T-cell (primary cell): ENCODE measurements at regions not wholly inside any gene's neighbourhood (a gene's known extent, or its start where the extent isn't known, plus 50 kb on each side); places are given as distances from the start of the nearest gene placed in this dataset.
"Not testable (repeated sequence)": the region's sequence is repeated elsewhere in the genome, so short reads cannot be mapped to it uniquely, and the experiment has no call there.

Experiments used
- ATAC-seq, 4 experiments: fragments of 200-7000 bp in 3 of 4; fragments of 150-1000 bp in 1 of 4; cut with Tn5 transposase; replicated peaks in 1 of 4; 1 replicate in 3 of 4; 2 replicates in 1 of 4; pipeline ENCODE4 v1.10.0; 2021; ENCODE audit warnings: moderate library complexity in 3 of 4, mild to moderate bottlenecking in 2 of 4, moderate number of reproducible peaks in 1 of 4
- CTCF ChIA-PET, 2 donors: fragments of 300-600 bp; sonication (Branson Sonifier 250); formaldehyde crosslinking; loops; one replicate each; lab custom pipeline; 2022; ENCODE audit warnings: antibody characterized with exemption in 2 of 2; lab: Charles Lee
- POLR2A ChIA-PET, 2 donors: fragments of 300-600 bp; sonication (Branson Sonifier 250); formaldehyde crosslinking; loops; one replicate each; lab custom pipeline; 2022; ENCODE audit warnings: antibody characterized with exemption in 2 of 2; lab: Charles Lee
- DNase-seq, 35 experiments: peaks; one replicate each; pipeline versions ENCODE4 v3.0.0 to v3.0.0-alpha.2; 2013 to 2023
- H3K27ac ChIP-seq: one replicate; pipeline ENCODE4 v1.5.1; 2013; ENCODE audit warnings: low read length
- H3K27me3 ChIP-seq, 2 experiments: replicated peaks in 1 of 2; 1 replicate in 1 of 2; 2 replicates in 1 of 2; pipeline versions ENCODE4 v1.6.1 to v1.7.0; 2013; ENCODE audit warnings: low read length in 1 of 2, mixed read lengths in 1 of 2; ENCODE audit not compliant: control insufficient read depth in 2 of 2, insufficient read depth in 2 of 2; ENCODE audit errors: extremely low read depth in 1 of 2
- H3K36me3 ChIP-seq, 2 donors: 1 replicate in 1 of 2; 2 replicates in 1 of 2; pipeline versions ENCODE4 v1.6.1 to v1.7.0; 2013; ENCODE audit warnings: low read length in 1 of 2; ENCODE audit not compliant: control insufficient read depth in 2 of 2, insufficient read depth in 1 of 2; ENCODE audit errors: extremely low read depth in 1 of 2
- H3K4me1 ChIP-seq, 2 experiments: 1 replicate in 1 of 2; 2 replicates in 1 of 2; pipeline versions ENCODE4 v1.6.1 to v1.7.0; 2013; ENCODE audit warnings: low read length in 2 of 2, mixed read lengths in 1 of 2; ENCODE audit not compliant: insufficient read depth in 2 of 2, control insufficient read depth in 1 of 2; ENCODE audit errors: extremely low read depth in 1 of 2
- H3K4me3 ChIP-seq, 2 donors: 1 replicate in 1 of 2; 2 replicates in 1 of 2; pipeline versions ENCODE4 v1.5.1 to v1.7.0; 2013; ENCODE audit warnings: mild to moderate bottlenecking in 2 of 2, low read length in 1 of 2, moderate library complexity in 1 of 2; ENCODE audit not compliant: control insufficient read depth in 1 of 2; ENCODE audit errors: extremely low read depth in 1 of 2
- H3K9me3 ChIP-seq: 2 replicates; pipeline ENCODE4 v1.7.0; 2013
- H3K27ac Mint-ChIP-seq, 2 donors: one replicate each; pipeline ENCODE4 v1.8.0; 2020 to 2021; ENCODE audit warnings: mild to moderate bottlenecking in 2 of 2, mixed read lengths in 2 of 2
- H3K27me3 Mint-ChIP-seq, 2 donors: one replicate each; pipeline ENCODE4 v1.8.0; 2021 to 2022; ENCODE audit warnings: mixed read lengths in 2 of 2
- H3K36me3 Mint-ChIP-seq: one replicate; pipeline ENCODE4 v1.8.0; 2021; ENCODE audit warnings: mixed read lengths
- H3K4me1 Mint-ChIP-seq, 3 donors: one replicate each; pipeline ENCODE4 v1.8.0; 2020 to 2022; ENCODE audit warnings: mixed read lengths in 3 of 3, mild to moderate bottlenecking in 1 of 3
- H3K4me3 Mint-ChIP-seq, 3 donors: one replicate each; pipeline ENCODE4 v1.8.0; 2020 to 2022; ENCODE audit warnings: mild to moderate bottlenecking in 3 of 3, mixed read lengths in 3 of 3, moderate library complexity in 3 of 3
- H3K9me3 Mint-ChIP-seq, 3 donors: one replicate each; pipeline ENCODE4 v1.8.0; 2020 to 2022; ENCODE audit warnings: mixed read lengths in 3 of 3
- WGBS: methylation state at CpG from one replicate; pipeline ENCODE4 v1.1.5; 2013; ENCODE audit warnings: missing lambda C conversion rate; ENCODE audit not compliant: insufficient coverage; 5-methylcytosine and 5-hydroxymethylcytosine counted together

DNA sequence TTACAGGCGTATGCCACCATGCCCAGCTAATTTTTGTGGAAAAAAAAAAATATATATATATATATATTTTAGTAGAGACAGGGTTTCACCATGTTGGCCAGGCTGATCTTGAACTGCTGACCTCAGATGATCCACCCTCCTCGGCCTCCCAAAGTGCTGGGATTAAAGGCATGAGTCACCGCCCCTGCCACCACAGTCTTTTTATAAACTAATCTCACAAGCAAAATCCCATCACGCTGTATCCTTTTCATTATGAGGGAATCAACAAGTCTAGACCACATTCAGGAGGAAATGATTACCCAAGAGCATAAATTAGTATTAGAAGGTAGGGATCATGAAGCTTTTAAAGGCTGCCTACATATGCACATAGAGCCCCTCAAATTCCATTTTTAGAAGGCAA is 210.6 kb upstream of the NBEA start:
- no peaks in the 10 kb centered on the region for H3K27me3 ChIP-seq
- Mint-ChIP-seq H3K36me3 (no peaks in the 10 kb centered on the region), H3K27me3 (no peaks in the 10 kb centered on the region), H3K4me3 (no peak overlapping the region), H3K4me1 (no peaks in the 10 kb centered on the region), H3K9me3 (peaks cover 4 to 11% (median 5%) of the 10 kb centered on the region in 3 donors), H3K27ac (no peak overlapping the region)
- no peak overlapping the region for H3K4me3 ChIP-seq
- WGBS = no CpG with 5 or more reads among the region's 4 CpGs
- no peaks in the 10 kb centered on the region for H3K9me3 ChIP-seq
- CTCF ChIA-PET = no interaction called here
- H3K4me1 ChIP-seq = no peaks in the 10 kb centered on the region
- DNase-seq (no peak), ATAC-seq (no peak)
- no peak overlapping the region for H3K27ac ChIP-seq
- POLR2A ChIA-PET = no interaction called here
- H3K36me3 ChIP-seq = no peaks in the 10 kb centered on the region

- no peaks in the 10 kb centered on the region for H3K27me3 Mint-ChIP-seq
- H3K4me3 Mint-ChIP-seq = no peak overlapping the region
- DNase-seq (no peak), ATAC-seq (no peak)
- no peaks in the 10 kb centered on the region for H3K36me3 Mint-ChIP-seq
- Histone ChIP-seq H3K36me3 (no peaks in the 10 kb centered on the region), H3K27me3 (no peaks in the 10 kb centered on the region), H3K4me1 (no peaks in the 10 kb centered on the region), H3K27ac (no peak overlapping the region), H3K9me3 (no peaks in the 10 kb centered on the region), H3K4me3 (no peak overlapping the region)
- H3K4me1 Mint-ChIP-seq = no peaks in the 10 kb centered on the region
- ChIA-PET POLR2A (no interaction called here), CTCF (no interaction called here)
- no peak overlapping the region for H3K27ac Mint-ChIP-seq
- WGBS = 100% methylated on average over 1 of the region's 3 CpGs
- peaks cover 2 to 11% (median 4%) of the 10 kb centered on the region in 3 donors for H3K9me3 Mint-ChIP-seq
These were observed 208.3 kb upstream of the NBEA start for GRCh38 chr13:34733721-34734120.

DNA sequence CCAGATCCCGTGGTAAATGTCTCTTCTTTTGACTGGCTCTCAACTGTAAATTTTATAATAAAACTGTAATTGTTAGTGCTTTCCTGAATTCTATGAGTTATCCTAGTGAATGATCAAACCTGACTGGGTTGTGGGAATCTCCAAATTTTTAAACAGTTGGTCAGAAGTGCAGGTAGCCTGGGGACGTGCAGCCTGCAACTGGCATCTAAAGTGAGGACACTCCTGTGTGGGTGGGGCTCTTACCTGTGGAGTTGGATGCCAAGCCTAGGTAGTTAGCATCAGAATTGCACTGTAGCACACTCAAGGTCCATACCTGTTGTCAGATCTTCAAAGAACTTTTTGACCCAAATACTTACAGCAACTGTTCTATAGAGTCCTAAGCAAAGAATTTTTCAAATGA is 207.1 kb upstream of the NBEA start:
- no peak overlapping the region for H3K4me3 Mint-ChIP-seq
- no peak overlapping the region for H3K27ac Mint-ChIP-seq
- no peaks in the 10 kb centered on the region for H3K9me3 ChIP-seq
- no peak for DNase-seq
- H3K4me1 Mint-ChIP-seq = no peaks in the 10 kb centered on the region
- no peak for ATAC-seq
- no peaks in the 10 kb centered on the region for H3K27me3 Mint-ChIP-seq
- POLR2A ChIA-PET = no interaction called here
- no peaks in the 10 kb centered on the region for H3K27me3 ChIP-seq
- H3K4me3 ChIP-seq = no peak overlapping the region
- CTCF ChIA-PET = no interaction called here
- H3K4me1 ChIP-seq = no peaks in the 10 kb centered on the region
- WGBS = 71% methylated on average over 1 of the region's 2 CpGs
- H3K36me3 Mint-ChIP-seq = no peaks in the 10 kb centered on the region
- no peak overlapping the region for H3K27ac ChIP-seq
- peaks cover 2 to 4% (median 3%) of the 10 kb centered on the region in 3 donors for H3K9me3 Mint-ChIP-seq
- no peaks in the 10 kb centered on the region for H3K36me3 ChIP-seq

- no CpG with 5 or more reads among the region's 7 CpGs for WGBS
- no peaks in the 10 kb centered on the region for H3K27me3 ChIP-seq
- no peaks in the 10 kb centered on the region for H3K36me3 Mint-ChIP-seq
- CTCF ChIA-PET = no interaction called here
- no peaks in the 10 kb centered on the region for H3K36me3 ChIP-seq
- no peak overlapping the region for H3K27ac Mint-ChIP-seq
- no peaks in the 10 kb centered on the region for H3K27me3 Mint-ChIP-seq
- H3K27ac ChIP-seq = no peak overlapping the region
- no peak overlapping the region for H3K4me3 Mint-ChIP-seq
- H3K9me3 ChIP-seq = no peaks in the 10 kb centered on the region
- no peak for DNase-seq
- peaks cover 2 to 14% (median 7%) of the 10 kb centered on the region in 3 donors for H3K9me3 Mint-ChIP-seq
- no peaks in the 10 kb centered on the region for H3K4me1 Mint-ChIP-seq
- ATAC-seq = no peak
- POLR2A ChIA-PET = no interaction called here
- no peak overlapping the region for H3K4me3 ChIP-seq
- H3K4me1 ChIP-seq = no peaks in the 10 kb centered on the region
These were observed 203.6 kb upstream of the NBEA start for GRCh38 chr13:34738254-34738992.

GRCh38 chr13:34747056-34747455 is 195.0 kb upstream of the NBEA start:
- H3K4me1 ChIP-seq, CTCF ChIA-PET, POLR2A ChIA-PET, H3K4me3 Mint-ChIP-seq, H3K36me3 Mint-ChIP-seq, DNase-seq, ATAC-seq, H3K27ac ChIP-seq, H3K9me3 ChIP-seq, H3K4me3 ChIP-seq, H3K4me1 Mint-ChIP-seq, H3K27ac Mint-ChIP-seq, H3K36me3 ChIP-seq: not testable (repeated sequence)
- peaks cover 0 to 11% of the 10 kb centered on the region in 2 experiments for H3K27me3 ChIP-seq
- H3K27me3 Mint-ChIP-seq = peaks cover 9 to 18% of the 10 kb centered on the region in 2 donors
- peaks cover 5 to 25% (median 17%) of the 10 kb centered on the region in 3 donors for H3K9me3 Mint-ChIP-seq
- WGBS = no CpG with 5 or more reads among the region's 5 CpGs

GRCh38 chr13:34747507-34747906 is 194.6 kb upstream of the NBEA start:
- POLR2A ChIA-PET = no interaction called here
- H3K36me3 ChIP-seq = no peaks in the 10 kb centered on the region
- no peak overlapping the region for H3K4me3 Mint-ChIP-seq
- WGBS = 93% methylated on average over 2 of the region's 4 CpGs
- CTCF ChIA-PET = no interaction called here
- H3K9me3 Mint-ChIP-seq = peaks cover 5 to 20% (median 16%) of the 10 kb centered on the region in 3 donors
- H3K27me3 ChIP-seq = peaks cover 0 to 11% of the 10 kb centered on the region in 2 experiments
- H3K27me3 Mint-ChIP-seq = peaks cover 9 to 21% of the 10 kb centered on the region in 2 donors
- H3K4me1 Mint-ChIP-seq = no peaks in the 10 kb centered on the region
- H3K27ac Mint-ChIP-seq = no peak overlapping the region
- no peaks in the 10 kb centered on the region for H3K4me1 ChIP-seq
- H3K9me3 ChIP-seq = no peaks in the 10 kb centered on the region
- no peaks in the 10 kb centered on the region for H3K36me3 Mint-ChIP-seq
- H3K4me3 ChIP-seq = no peak overlapping the region
- H3K27ac ChIP-seq = no peak overlapping the region
- no peak for DNase-seq
- no peak for ATAC-seq
